ENCODE measurements at regions not wholly inside any gene's neighbourhood (a gene's known extent, or its start where the extent isn't known, plus 50 kb on each side); places are given as distances from the start of the nearest gene placed in this dataset.
A peak's percentile ranks its signal among the peaks of the same experiment; 100 is the strongest.

GRCh38 chr4:12411072-12411471 lies 982.4 kb upstream of the HS3ST1 start:
- intact Hi-C loops (cut with micrococcal nuclease), result no loop called here
- no peak for DNase-seq
- ChIA-PET CTCF (no interaction called here), POLR2A (ENCODE audit: unreplicated experiment) (no interaction called here)
- Histone ChIP-seq H3K4me2 (ENCODE audit: low read length) (no peak overlapping the region), H3K9ac (ENCODE audit: low read length) (no peak overlapping the region), H3K4me3 (ENCODE audit: low read length) (no peak overlapping the region), H3K9me3 (ENCODE audit: low read length) (no peaks in the 10 kb centered on the region), H3K4me1 (ENCODE audit: insufficient read depth, low read length) (no peaks in the 10 kb centered on the region), H3F3A (ENCODE audit: low read length, unreplicated experiment) (no peaks in the 10 kb centered on the region), H3K27me3 (ENCODE audit: low read length) (no peaks in the 10 kb centered on the region), H2AFZ (ENCODE audit: low read length) (no peak overlapping the region), H3K36me3 (ENCODE audit: low read depth, low read length) (no peaks in the 10 kb centered on the region), H3K27ac (ENCODE audit: low read length) (no peak overlapping the region), H3K79me2 (ENCODE audit: low read length) (no peaks in the 10 kb centered on the region), H4K20me1 (ENCODE audit: low read length) (no peaks in the 10 kb centered on the region), H3K9me2 (replicated peaks; ENCODE audit: low read length) (no peaks in the 10 kb centered on the region)
- ATAC-seq, result no peak
- BruUV-seq (replicated peaks), result no TSS peak
- no peak for TF ChIP-seq CTCF (conservative IDR thresholded peaks at IDR 0.05; ENCODE audit: low read depth, low read length)
- no peak for TF ChIP-seq EZH2 (IDR thresholded peaks at IDR 0.05; ENCODE audit: low read length, unreplicated experiment)
- TF ChIP-seq EZH2phosphoT487 (IDR thresholded peaks at IDR 0.05; ENCODE audit: borderline replicate concordance, low read length), result no peak

- H3K9me2 ChIP-seq (replicated peaks; ENCODE audit: low read length), result no peaks in the 10 kb centered on the region
- no peaks in the 10 kb centered on the region for H3K79me2 ChIP-seq (ENCODE audit: low read length)
- no peaks in the 10 kb centered on the region for H3K27me3 ChIP-seq (ENCODE audit: low read length)
- H3K4me2 ChIP-seq (ENCODE audit: low read length), result no peak overlapping the region
- POLR2A ChIA-PET (ENCODE audit: unreplicated experiment), result no interaction called here
- TF ChIP-seq CTCF (conservative IDR thresholded peaks at IDR 0.05; ENCODE audit: low read depth, low read length), result peak; percentile 30; the same call in 1 of the 2 replicates
- TF ChIP-seq EZH2phosphoT487 (IDR thresholded peaks at IDR 0.05; ENCODE audit: borderline replicate concordance, low read length), result no peak
- TF ChIP-seq EZH2 (IDR thresholded peaks at IDR 0.05; ENCODE audit: low read length, unreplicated experiment), result no peak
- no peaks in the 10 kb centered on the region for H3K36me3 ChIP-seq (ENCODE audit: low read depth, low read length)
- no peaks in the 10 kb centered on the region for H3F3A ChIP-seq (ENCODE audit: low read length, unreplicated experiment)
- no peak for ATAC-seq
- H3K9ac ChIP-seq (ENCODE audit: low read length), result no peak overlapping the region
- intact Hi-C loops (cut with micrococcal nuclease), result no loop called here
- CTCF ChIA-PET, result no interaction called here
- peak; percentile 50 for DNase-seq
- BruUV-seq (replicated peaks), result no TSS peak
- no peaks in the 10 kb centered on the region for H4K20me1 ChIP-seq (ENCODE audit: low read length)
- H3K4me3 ChIP-seq (ENCODE audit: low read length), result no peak overlapping the region
- no peak overlapping the region for H2AFZ ChIP-seq (ENCODE audit: low read length)
- no peaks in the 10 kb centered on the region for H3K9me3 ChIP-seq (ENCODE audit: low read length)
- no peak overlapping the region for H3K27ac ChIP-seq (ENCODE audit: low read length)
- no peaks in the 10 kb centered on the region for H3K4me1 ChIP-seq (ENCODE audit: insufficient read depth, low read length)
Measured at GRCh38 chr4:12409507-12410190, 981.0 kb upstream of the HS3ST1 start.

- Histone ChIP-seq H3K9me3 (ENCODE audit: low read length) (no peaks in the 10 kb centered on the region), H3K4me3 (ENCODE audit: low read length) (no peak overlapping the region), H3K27me3 (ENCODE audit: low read length) (no peaks in the 10 kb centered on the region), H3K4me2 (ENCODE audit: low read length) (no peak overlapping the region), H3K27ac (ENCODE audit: low read length) (no peak overlapping the region), H3K9me2 (replicated peaks; ENCODE audit: low read length) (no peaks in the 10 kb centered on the region), H3F3A (ENCODE audit: low read length, unreplicated experiment) (no peaks in the 10 kb centered on the region), H3K9ac (ENCODE audit: low read length) (no peak overlapping the region), H4K20me1 (ENCODE audit: low read length) (no peaks in the 10 kb centered on the region), H3K36me3 (ENCODE audit: low read depth, low read length) (no peaks in the 10 kb centered on the region), H3K79me2 (ENCODE audit: low read length) (no peaks in the 10 kb centered on the region), H3K4me1 (ENCODE audit: insufficient read depth, low read length) (no peaks in the 10 kb centered on the region), H2AFZ (ENCODE audit: low read length) (no peak overlapping the region)
- intact Hi-C loops (cut with micrococcal nuclease), result no loop called here
- BruUV-seq (replicated peaks), result no TSS peak
- ChIA-PET CTCF (no interaction called here), POLR2A (ENCODE audit: unreplicated experiment) (no interaction called here)
- DNase-seq, result no peak
- no peak for TF ChIP-seq EZH2 (IDR thresholded peaks at IDR 0.05; ENCODE audit: low read length, unreplicated experiment)
- no peak for TF ChIP-seq EZH2phosphoT487 (IDR thresholded peaks at IDR 0.05; ENCODE audit: borderline replicate concordance, low read length)
- TF ChIP-seq CTCF (conservative IDR thresholded peaks at IDR 0.05; ENCODE audit: low read depth, low read length), result no peak
- ATAC-seq, result no peak
Measured at GRCh38 chr4:12408364-12408763, 979.7 kb upstream of the HS3ST1 start.

Data from PC-3 (cell line).